ENCODE measurements at regions not wholly inside any gene's neighbourhood (a gene's known extent, or its start where the extent isn't known, plus 50 kb on each side); places are given as distances from the start of the nearest gene placed in this dataset.

DNA sequence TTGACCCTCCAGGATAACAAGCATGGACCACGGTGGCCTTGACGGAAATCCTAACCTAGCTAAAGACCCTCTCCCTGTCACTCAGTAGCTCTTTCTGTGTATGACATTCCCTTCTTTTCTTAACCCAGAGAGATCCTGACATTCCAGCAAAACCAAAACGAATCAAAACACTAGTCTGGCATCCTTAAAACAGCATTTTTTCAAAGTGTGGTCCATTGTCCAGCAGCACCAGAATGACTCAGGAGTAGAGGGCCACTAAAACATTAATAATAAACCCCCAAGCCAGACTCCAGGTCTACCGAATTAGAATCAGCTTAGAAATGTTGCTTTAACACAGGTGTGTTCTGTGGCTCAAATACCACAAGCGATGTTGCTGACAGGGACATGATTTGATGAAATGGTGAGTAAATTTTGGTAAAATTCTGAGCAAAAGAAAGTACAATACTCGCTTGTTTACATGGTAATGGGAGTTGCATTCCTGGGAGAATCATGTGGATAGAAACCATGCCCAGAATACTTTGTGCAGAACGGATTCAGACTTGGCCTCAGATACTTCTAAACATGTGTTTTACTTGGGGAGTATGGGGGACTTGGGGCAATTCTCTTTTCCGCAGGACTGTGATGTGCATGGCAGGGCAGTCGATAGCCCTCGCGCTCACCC lies 174.2 kb upstream of the KCNG1 start:
- Mint-ChIP-seq H3K4me3 (no peak overlapping the region), H3K27ac (no peak overlapping the region), H3K27me3 (peaks cover 52 to 67% of the 10 kb centered on the region in 2 donors), H3K36me3 (ENCODE audit: insufficient read depth) (peaks cover 2% of the 10 kb centered on the region), H3K9me3 (no peaks in the 10 kb centered on the region), H3K4me1 (ENCODE audit: low read depth in 2 of 2) (no peaks in the 10 kb centered on the region)
- ATAC-seq (replicated peaks): no peak
- DNase-seq: no peak

DNA sequence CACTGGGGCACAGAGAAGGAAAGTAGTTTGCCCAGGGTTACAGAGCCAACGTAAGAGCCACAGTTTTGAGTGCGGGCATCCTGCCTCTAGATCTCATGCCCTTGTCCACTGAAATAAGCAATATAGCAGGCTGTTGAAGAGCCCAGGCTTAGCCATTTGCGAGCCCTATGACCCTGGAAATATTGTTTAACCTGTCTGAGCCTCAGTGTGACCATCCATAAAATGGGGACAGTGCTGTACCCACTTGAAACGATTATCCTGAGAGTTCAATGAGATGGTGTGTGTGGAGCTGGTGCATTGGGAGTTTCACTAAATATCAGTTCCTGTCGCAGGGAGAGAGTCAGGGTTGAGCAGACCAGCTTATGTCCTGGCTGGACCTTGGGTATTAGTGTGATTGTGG lies 173.1 kb upstream of the KCNG1 start:
- Mint-ChIP-seq H3K27ac (no peak overlapping the region), H3K4me1 (ENCODE audit: low read depth in 2 of 2) (no peaks in the 10 kb centered on the region), H3K4me3 (no peak overlapping the region), H3K9me3 (no peaks in the 10 kb centered on the region), H3K36me3 (ENCODE audit: insufficient read depth) (peaks cover 2% of the 10 kb centered on the region), H3K27me3 (peaks cover 43 to 57% of the 10 kb centered on the region in 2 donors)
- ATAC-seq (replicated peaks) (no peak), DNase-seq (no peak)

DNA sequence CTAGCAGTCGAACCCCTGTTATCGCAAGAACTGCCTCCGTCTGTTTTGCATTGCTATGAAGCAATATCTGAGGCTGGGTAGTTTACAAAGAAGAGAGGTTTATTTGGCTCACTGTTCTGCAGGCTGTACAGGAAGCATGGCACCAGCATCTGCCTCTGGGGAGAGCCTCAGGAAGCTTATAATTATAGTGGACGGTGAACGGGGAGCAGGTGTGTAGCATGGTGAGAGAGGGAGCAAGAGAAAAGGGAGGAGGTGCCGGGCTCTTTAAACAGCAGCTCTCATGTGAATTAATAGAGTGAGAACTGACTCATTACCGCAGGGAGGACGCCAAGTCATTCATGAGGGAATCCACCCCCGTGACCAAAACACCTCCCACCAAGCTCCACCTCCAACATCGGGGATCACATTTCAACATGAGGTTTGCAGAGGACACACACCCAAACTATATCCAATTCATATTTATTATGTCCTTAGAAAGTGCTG lies 172.6 kb upstream of the KCNG1 start:
- no peak for DNase-seq
- Mint-ChIP-seq H3K9me3 (no peaks in the 10 kb centered on the region), H3K36me3 (ENCODE audit: insufficient read depth) (peaks cover 2% of the 10 kb centered on the region), H3K27me3 (peaks cover 40 to 52% of the 10 kb centered on the region in 2 donors), H3K27ac (no peak overlapping the region), H3K4me1 (ENCODE audit: low read depth in 2 of 2) (no peaks in the 10 kb centered on the region), H3K4me3 (no peak overlapping the region)
- no peak for ATAC-seq (replicated peaks)

DNA sequence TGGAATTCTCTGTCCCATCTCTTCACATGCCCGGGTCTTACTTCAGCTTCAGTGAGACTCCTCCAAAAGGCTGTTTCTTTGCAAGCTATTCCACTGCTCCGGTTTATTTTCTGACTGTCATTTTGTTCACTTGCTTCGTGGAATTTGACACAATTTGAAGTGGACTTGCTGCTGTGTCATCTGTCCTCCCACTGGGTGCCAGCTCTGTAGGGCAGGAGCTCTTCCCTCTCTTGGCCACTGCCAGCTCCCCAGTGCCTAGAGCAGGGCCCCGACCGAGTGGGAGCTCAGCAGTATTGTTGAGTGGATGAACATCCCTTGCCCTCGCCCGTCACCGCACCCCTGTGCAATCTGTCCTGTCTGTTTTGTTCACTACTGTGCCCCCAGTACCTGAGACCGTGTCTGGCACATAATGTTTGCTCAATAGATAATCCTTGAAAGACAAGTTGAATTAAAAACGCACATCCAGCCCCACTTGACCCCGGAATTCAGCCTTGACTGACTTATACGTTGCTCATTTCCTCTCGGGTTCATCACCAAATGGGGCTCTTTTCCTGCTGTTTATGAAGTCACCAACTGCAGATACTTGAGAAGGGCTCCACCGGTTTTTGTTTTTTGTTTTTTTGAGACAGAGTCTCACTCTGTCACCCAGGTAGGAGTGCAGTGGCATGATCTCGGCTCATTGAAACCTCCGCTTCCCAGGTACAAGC lies 170.3 kb upstream of the KCNG1 start:
- Mint-ChIP-seq H3K27ac (no peak overlapping the region), H3K4me1 (ENCODE audit: low read depth in 2 of 2) (no peaks in the 10 kb centered on the region), H3K36me3 (ENCODE audit: insufficient read depth) (peaks cover 2% of the 10 kb centered on the region), H3K9me3 (no peaks in the 10 kb centered on the region), H3K27me3 (peaks cover 32 to 33% of the 10 kb centered on the region in 2 donors), H3K4me3 (no peak overlapping the region)
- ATAC-seq (replicated peaks) (no peak), DNase-seq (no peak)

DNA sequence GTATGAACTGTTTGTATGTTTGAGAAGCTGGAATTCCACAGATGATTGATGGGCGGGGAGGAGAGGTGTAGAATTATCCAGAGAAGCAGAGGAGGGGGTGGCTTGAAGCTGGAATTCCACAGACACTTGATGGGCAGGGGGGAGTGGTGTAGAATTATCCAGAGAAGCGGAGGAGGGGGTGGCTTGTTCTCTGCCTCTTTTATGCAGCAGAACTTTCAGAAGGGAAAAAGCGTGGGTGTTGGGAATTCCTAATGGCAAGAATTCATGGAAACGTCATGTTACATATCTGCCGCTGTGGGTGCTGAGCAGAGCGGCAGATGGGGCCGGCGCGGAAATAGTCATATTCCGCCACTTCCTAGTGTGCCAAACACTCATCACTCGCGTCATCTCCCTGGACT lies 167.9 kb upstream of the KCNG1 start:
- no peak for DNase-seq
- H3K9me3 Mint-ChIP-seq: no peaks in the 10 kb centered on the region
- no peak overlapping the region for H3K4me3 Mint-ChIP-seq
- peaks cover 9 to 27% of the 10 kb centered on the region in 2 donors for H3K27me3 Mint-ChIP-seq
- no peak for ATAC-seq (replicated peaks)
- peaks cover 2% of the 10 kb centered on the region for H3K36me3 Mint-ChIP-seq (ENCODE audit: insufficient read depth)
- no peak overlapping the region for H3K27ac Mint-ChIP-seq
- H3K4me1 Mint-ChIP-seq (ENCODE audit: low read depth in 2 of 2): peaks cover 0 to 2% of the 10 kb centered on the region in 2 donors

DNA sequence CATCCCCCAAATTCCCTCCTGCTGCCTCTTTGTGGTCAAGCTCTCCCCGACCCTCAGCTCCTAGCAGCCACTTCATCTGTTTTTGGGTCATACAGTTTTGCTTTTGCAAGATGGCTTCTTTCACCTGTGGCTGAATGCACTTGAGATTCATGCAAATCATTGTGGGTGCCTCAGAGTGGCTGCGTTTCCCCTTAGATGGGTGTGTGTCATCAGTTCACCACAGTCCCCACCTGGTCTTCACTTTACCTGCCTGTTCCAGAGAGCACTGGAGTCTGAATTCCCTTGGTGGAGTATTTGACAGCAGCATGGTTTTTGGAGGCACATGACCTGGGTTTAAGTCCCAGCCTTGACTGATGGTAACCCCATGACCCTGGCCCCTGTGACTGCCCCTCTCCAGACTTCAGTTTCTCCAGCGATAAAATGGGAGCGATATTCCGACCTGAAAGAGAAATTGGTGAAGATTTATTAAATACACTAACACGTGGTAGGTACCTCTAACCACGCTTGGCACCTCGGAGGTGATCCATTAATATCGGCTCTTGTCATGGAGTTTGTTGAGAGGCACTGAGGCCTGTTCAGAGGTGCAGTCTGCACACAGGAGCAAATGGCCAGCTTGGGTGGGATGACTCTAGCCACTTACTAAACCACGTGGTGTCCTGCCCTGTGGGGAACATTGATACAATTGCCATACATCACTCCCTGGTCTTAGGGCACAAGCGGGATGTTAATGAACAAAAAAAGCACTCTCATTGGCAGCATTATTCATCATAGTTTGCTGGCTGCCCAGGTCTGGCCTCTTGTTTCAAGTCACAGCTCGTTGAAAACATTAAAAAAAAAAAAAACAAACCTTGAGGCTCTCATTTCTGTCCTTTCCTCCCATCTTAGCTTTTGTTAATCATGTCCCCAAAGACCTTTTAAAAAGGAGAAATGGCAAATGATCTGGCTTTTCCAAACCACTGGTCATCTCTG lies 167.2 kb upstream of the KCNG1 start:
- H3K9me3 Mint-ChIP-seq: no peaks in the 10 kb centered on the region
- DNase-seq (no peak), ATAC-seq (replicated peaks) (no peak)
- no peak overlapping the region for H3K27ac Mint-ChIP-seq
- peaks cover 2% of the 10 kb centered on the region for H3K36me3 Mint-ChIP-seq (ENCODE audit: insufficient read depth)
- H3K4me1 Mint-ChIP-seq (ENCODE audit: low read depth in 2 of 2): peaks cover 0 to 2% of the 10 kb centered on the region in 2 donors
- H3K4me3 Mint-ChIP-seq: no peak overlapping the region
- peaks cover 2 to 22% of the 10 kb centered on the region in 2 donors for H3K27me3 Mint-ChIP-seq

DNA sequence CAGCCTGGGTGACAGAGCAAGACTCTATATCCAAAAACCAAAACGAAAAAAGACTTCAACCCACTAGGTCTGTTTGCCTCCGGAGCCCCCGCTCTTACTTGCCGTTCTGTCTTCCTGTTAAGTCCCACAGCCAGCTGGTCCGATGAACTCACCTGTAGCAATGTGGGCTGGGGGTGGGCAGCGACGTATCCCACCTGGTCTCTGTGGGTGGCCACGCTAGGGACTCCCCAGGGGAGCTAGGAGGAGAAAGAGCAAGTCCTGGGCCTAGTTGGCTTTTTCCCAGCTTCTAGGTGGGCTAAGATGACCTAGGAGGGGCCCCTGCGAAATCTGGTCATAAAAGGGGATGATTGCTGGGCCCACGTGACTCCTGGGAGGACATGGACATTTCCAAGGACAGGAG lies 166.0 kb upstream of the KCNG1 start:
- DNase-seq: no peak
- no peak overlapping the region for H3K27ac Mint-ChIP-seq
- H3K36me3 Mint-ChIP-seq (ENCODE audit: insufficient read depth): no peaks in the 10 kb centered on the region
- H3K4me1 Mint-ChIP-seq (ENCODE audit: low read depth in 2 of 2): peaks cover 0 to 2% of the 10 kb centered on the region in 2 donors
- H3K9me3 Mint-ChIP-seq: no peaks in the 10 kb centered on the region
- no peak for ATAC-seq (replicated peaks)
- peaks cover 4 to 21% of the 10 kb centered on the region in 2 donors for H3K27me3 Mint-ChIP-seq
- H3K4me3 Mint-ChIP-seq: no peak overlapping the region

DNA sequence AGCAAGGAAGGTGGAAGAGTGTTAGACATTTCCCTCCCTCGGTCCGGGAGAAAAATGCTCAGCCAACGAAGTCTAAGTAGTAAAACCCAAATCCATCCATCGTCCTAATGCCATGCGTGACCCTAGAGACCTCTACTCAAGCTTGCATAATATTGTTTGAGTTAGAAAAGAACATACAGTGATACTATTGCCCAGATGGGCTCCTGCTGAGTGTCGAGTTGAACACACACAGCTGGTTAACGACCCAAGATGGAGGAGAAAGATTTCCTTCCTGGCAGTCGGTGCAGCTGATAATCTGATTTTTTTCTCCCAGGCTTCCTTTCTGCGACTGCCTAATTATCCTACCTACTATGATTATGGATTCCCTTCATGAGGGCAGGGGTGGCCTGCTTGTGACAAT lies 164.4 kb upstream of the KCNG1 start:
- Mint-ChIP-seq H3K4me1 (ENCODE audit: low read depth in 2 of 2) (peaks cover 0 to 2% of the 10 kb centered on the region in 2 donors), H3K27ac (no peak overlapping the region), H3K27me3 (peaks cover 10 to 21% of the 10 kb centered on the region in 2 donors), H3K9me3 (no peaks in the 10 kb centered on the region), H3K36me3 (ENCODE audit: insufficient read depth) (no peaks in the 10 kb centered on the region), H3K4me3 (no peak overlapping the region)
- ATAC-seq (replicated peaks): no peak
- DNase-seq: no peak

DNA sequence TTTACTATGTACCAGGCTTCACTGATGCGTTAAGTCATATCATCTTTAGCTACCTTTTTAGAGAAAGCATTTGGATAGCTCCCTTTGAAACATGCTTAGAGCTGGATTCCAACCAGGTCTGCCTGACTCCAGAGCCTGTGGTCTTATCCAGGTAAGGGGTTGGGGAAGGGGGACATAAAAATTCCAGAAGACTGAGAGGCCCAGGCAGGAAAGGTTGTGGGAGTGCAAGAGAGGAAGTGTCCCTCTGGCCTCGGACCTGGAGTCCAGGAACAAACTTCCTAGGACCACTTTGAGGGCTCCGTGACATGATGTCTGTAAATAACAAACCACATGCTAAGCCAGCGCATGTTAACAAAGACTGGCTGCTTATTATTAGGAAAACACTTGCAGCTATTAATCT lies 163.0 kb upstream of the KCNG1 start:
- peaks cover 0 to 2% of the 10 kb centered on the region in 2 donors for H3K4me1 Mint-ChIP-seq (ENCODE audit: low read depth in 2 of 2)
- H3K9me3 Mint-ChIP-seq: no peaks in the 10 kb centered on the region
- ATAC-seq (replicated peaks) (no peak), DNase-seq (no peak)
- no peak overlapping the region for H3K27ac Mint-ChIP-seq
- peaks cover 24 to 31% of the 10 kb centered on the region in 2 donors for H3K27me3 Mint-ChIP-seq
- no peaks in the 10 kb centered on the region for H3K36me3 Mint-ChIP-seq (ENCODE audit: insufficient read depth)
- no peak overlapping the region for H3K4me3 Mint-ChIP-seq

DNA sequence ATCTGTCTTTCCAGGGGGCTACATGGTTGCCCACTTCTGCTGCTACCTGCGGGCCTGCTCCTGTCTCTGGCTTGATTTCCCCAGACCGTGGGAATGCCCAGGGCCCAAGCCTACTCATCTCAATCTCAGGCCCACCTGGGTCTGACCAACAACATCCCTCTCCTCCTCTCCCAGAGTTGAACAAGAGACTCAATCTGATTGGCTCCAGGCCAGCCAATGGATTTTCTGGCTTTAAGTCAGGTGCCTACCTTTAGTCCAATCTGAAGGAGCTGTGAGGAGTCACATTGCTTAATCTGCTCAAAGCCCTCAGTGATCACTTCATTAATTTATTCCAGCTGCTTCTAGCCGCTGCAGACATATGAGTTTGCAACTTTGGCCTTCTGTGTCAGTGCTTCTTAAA lies 162.4 kb upstream of the KCNG1 start:
- Mint-ChIP-seq H3K4me1 (ENCODE audit: low read depth in 2 of 2) (peaks cover 0 to 2% of the 10 kb centered on the region in 2 donors), H3K27me3 (peaks cover 30 to 37% of the 10 kb centered on the region in 2 donors), H3K9me3 (no peaks in the 10 kb centered on the region), H3K27ac (no peak overlapping the region), H3K36me3 (ENCODE audit: insufficient read depth) (no peaks in the 10 kb centered on the region), H3K4me3 (no peak overlapping the region)
- DNase-seq (no peak), ATAC-seq (replicated peaks) (no peak)

DNA sequence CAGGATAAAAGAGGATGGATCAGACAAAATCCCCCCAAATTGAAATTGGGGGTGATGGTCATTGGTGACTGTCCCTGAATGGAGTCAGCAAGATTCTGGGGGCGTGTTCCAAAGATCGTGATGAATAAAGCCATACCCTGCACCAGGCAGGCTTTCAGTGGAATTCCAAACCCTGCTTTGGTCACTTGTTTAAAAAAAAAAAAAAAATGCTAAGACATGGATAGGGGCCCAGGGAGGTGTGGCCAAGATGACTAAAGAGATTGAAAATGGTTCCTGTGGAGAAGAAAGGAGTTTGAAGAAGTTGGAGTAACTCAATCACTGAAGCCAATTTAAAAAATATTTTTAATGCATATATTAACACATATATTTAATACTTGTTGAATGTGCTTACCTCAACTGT lies 161.4 kb upstream of the KCNG1 start:
- peaks cover 0 to 2% of the 10 kb centered on the region in 2 donors for H3K4me1 Mint-ChIP-seq (ENCODE audit: low read depth in 2 of 2)
- H3K27me3 Mint-ChIP-seq: peaks cover 40 to 42% of the 10 kb centered on the region in 2 donors
- H3K36me3 Mint-ChIP-seq (ENCODE audit: insufficient read depth): no peaks in the 10 kb centered on the region
- no peak overlapping the region for H3K27ac Mint-ChIP-seq
- ATAC-seq (replicated peaks) (no peak), DNase-seq (no peak)
- H3K9me3 Mint-ChIP-seq: no peaks in the 10 kb centered on the region
- H3K4me3 Mint-ChIP-seq: no peak overlapping the region

DNA sequence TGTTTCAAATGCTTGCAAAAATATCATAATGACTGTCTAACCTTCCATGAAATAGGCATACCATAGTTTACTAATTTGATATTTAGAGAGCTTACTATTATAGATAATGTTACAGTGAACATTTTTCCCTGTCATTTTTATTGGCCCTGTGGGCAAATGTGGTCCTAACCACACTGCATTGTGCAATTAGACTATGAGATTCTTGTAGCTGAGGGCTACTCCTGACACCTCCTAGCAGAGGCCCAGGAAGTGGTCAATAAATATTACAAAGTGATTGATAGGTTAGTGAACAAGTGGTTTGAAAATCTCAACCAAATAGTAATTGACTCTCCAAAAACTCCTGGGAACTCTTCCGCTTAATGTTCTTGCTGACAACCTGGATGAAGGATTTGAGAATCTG lies 160.5 kb upstream of the KCNG1 start:
- Mint-ChIP-seq H3K4me1 (ENCODE audit: low read depth in 2 of 2) (peaks cover 0 to 2% of the 10 kb centered on the region in 2 donors), H3K36me3 (ENCODE audit: insufficient read depth) (no peaks in the 10 kb centered on the region), H3K4me3 (no peak overlapping the region), H3K27me3 (peaks cover 48% of the 10 kb centered on the region in 2 donors), H3K9me3 (no peaks in the 10 kb centered on the region), H3K27ac (no peak overlapping the region)
- no peak for DNase-seq
- ATAC-seq (replicated peaks): no peak

DNA sequence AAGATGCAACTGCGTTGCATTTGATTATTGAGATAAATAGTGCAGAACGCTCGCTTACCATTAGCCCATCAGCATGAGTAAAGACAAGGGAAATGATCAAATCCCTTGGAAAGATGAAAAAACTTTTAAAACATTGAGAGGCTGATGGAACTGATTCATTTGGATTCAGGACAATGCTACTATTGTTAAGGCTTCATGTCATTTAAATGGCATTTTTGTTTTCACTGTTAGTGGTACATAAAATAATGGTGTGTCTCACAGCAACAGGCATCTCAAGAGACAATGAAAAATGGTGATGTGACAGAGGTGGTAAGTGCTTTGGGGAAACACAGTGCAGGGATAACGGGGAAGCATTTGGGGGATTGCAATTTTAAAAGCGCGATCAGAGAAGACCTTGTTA lies 159.7 kb upstream of the KCNG1 start:
- ATAC-seq (replicated peaks): no peak
- Mint-ChIP-seq H3K4me3 (no peak overlapping the region), H3K36me3 (ENCODE audit: insufficient read depth) (no peaks in the 10 kb centered on the region), H3K9me3 (no peaks in the 10 kb centered on the region), H3K27ac (no peak overlapping the region), H3K27me3 (peaks cover 46 to 57% of the 10 kb centered on the region in 2 donors), H3K4me1 (ENCODE audit: low read depth in 2 of 2) (peaks cover 0 to 2% of the 10 kb centered on the region in 2 donors)
- no peak for DNase-seq
